Trophoblast cell (in vitro differentiated cells and primary cell): ENCODE measurements at regions not wholly inside any gene's neighbourhood (a gene's known extent, or its start where the extent isn't known, plus 50 kb on each side); places are given as distances from the start of the nearest gene placed in this dataset.

Experiments
- DNase-seq, 2 donors: peaks; one replicate each; pipeline ENCODE4 v3.0.0-alpha.2; 2016
- H2AFZ ChIP-seq: 2 replicates; pipeline ENCODE4 v1.6.1; 2013; ENCODE audit warnings: low read length, moderate library complexity, mild to moderate bottlenecking; ENCODE audit not compliant: insufficient read depth, poor library complexity
- H2AK5ac ChIP-seq: 2 replicates; pipeline ENCODE4 v1.6.1; 2013; ENCODE audit warnings: mild to moderate bottlenecking, low read length
- H2BK120ac ChIP-seq: 2 replicates; pipeline ENCODE4 v1.6.1; 2013; ENCODE audit warnings: low read length, mild to moderate bottlenecking, moderate library complexity; ENCODE audit not compliant: insufficient read depth, poor library complexity
- H2BK12ac ChIP-seq: 2 replicates; pipeline ENCODE4 v1.6.1; 2013; ENCODE audit warnings: mild to moderate bottlenecking, low read length, moderate library complexity
- H2BK5ac ChIP-seq: 2 replicates; pipeline ENCODE4 v1.6.1; 2013; ENCODE audit warnings: low read length, low read depth, moderate library complexity, mild to moderate bottlenecking; ENCODE audit not compliant: poor library complexity
- H3K14ac ChIP-seq: 2 replicates; pipeline ENCODE4 v1.6.1; 2013; ENCODE audit warnings: mild to moderate bottlenecking, low read length
- H3K18ac ChIP-seq: 2 replicates; pipeline ENCODE4 v1.6.1; 2013; ENCODE audit warnings: mild to moderate bottlenecking, low read length
- H3K23ac ChIP-seq: 2 replicates; pipeline ENCODE4 v1.6.1; 2013; ENCODE audit warnings: low read length
- H3K27ac ChIP-seq: 2 replicates; pipeline ENCODE4 v1.5.1; 2013; ENCODE audit warnings: low read depth, mild to moderate bottlenecking, inconsistent platforms, low read length, moderate library complexity
- H3K27me3 ChIP-seq: 2 replicates; pipeline ENCODE4 v1.6.1; 2013; ENCODE audit warnings: inconsistent platforms, mild to moderate bottlenecking, low read length, moderate library complexity; ENCODE audit not compliant: insufficient read depth
- H3K36me3 ChIP-seq, 2 experiments: 1 replicate in 1 of 2; 2 replicates in 1 of 2; pipeline ENCODE4 v1.6.1; 2013; ENCODE audit warnings: low read length in 2 of 2, mild to moderate bottlenecking in 2 of 2, moderate library complexity in 1 of 2; ENCODE audit not compliant: insufficient read depth in 2 of 2, control insufficient read depth in 1 of 2
- H3K4ac ChIP-seq: 2 replicates; pipeline ENCODE4 v1.6.1; 2013; ENCODE audit warnings: low read depth, mild to moderate bottlenecking, low read length, moderate library complexity
- H3K4me1 ChIP-seq, 2 experiments: 1 replicate in 1 of 2; 2 replicates in 1 of 2; pipeline ENCODE4 v1.6.1; 2013; ENCODE audit warnings: low read length in 2 of 2, mild to moderate bottlenecking in 2 of 2, moderate library complexity in 1 of 2; ENCODE audit not compliant: insufficient read depth in 2 of 2, control insufficient read depth in 1 of 2
- H3K4me2 ChIP-seq: 2 replicates; pipeline ENCODE4 v1.6.1; 2013; ENCODE audit warnings: inconsistent platforms, mild to moderate bottlenecking, low read length, moderate library complexity
- H3K4me3 ChIP-seq: 2 replicates; pipeline ENCODE4 v1.5.1; 2013; ENCODE audit warnings: mild to moderate bottlenecking, low read depth, low read length, inconsistent platforms
- H3K79me1 ChIP-seq: one replicate; pipeline ENCODE4 v1.6.1; 2013; ENCODE audit warnings: low read length
- H3K79me2 ChIP-seq: 2 replicates; pipeline ENCODE4 v1.6.1; 2013; ENCODE audit warnings: low read length, mild to moderate bottlenecking; ENCODE audit not compliant: control insufficient read depth, insufficient read depth, poor library complexity
- H3K9ac ChIP-seq: 2 replicates; pipeline ENCODE4 v1.6.1; 2013; ENCODE audit warnings: mild to moderate bottlenecking, low read length
- H3K9me3 ChIP-seq: 2 replicates; pipeline ENCODE4 v1.6.1; 2013; ENCODE audit warnings: low read depth, mild to moderate bottlenecking, control low read depth, inconsistent platforms, low read length; ENCODE audit not compliant: insufficient read depth
- H4K12ac ChIP-seq: 2 replicates; pipeline ENCODE4 v1.6.1; 2013; ENCODE audit warnings: low read depth, mild to moderate bottlenecking, low read length, moderate library complexity
- H4K8ac ChIP-seq: 2 replicates; pipeline ENCODE4 v1.6.1; 2013; ENCODE audit warnings: low read depth, mild to moderate bottlenecking, low read length, moderate library complexity
- H4K91ac ChIP-seq: one replicate; pipeline ENCODE4 v1.6.1; 2013; ENCODE audit warnings: low read depth, mild to moderate bottlenecking, low read length, moderate library complexity
- WGBS: extraction: QIAGEN DNeasy Blood & Tissue Kit; methylation state at CpG from one replicate; pipeline ENCODE4 v1.1.7; 2013; ENCODE audit warnings: missing lambda C conversion rate; ENCODE audit not compliant: insufficient read length, insufficient coverage; ENCODE audit errors: extremely low coverage; 5-methylcytosine and 5-hydroxymethylcytosine counted together

GRCh38 chr22:48051796-48052620 is 1289.6 kb downstream of the TBC1D22A start:
- Histone ChIP-seq H4K91ac (no peak overlapping the region), H2AFZ (no peak overlapping the region), H3K9ac (no peak overlapping the region), H3K4me1 (no peaks in the 10 kb centered on the region), H3K4ac (no peak overlapping the region), H3K4me3 (no peak overlapping the region), H3K23ac (no peak overlapping the region), H3K14ac (no peak overlapping the region), H3K4me2 (no peak overlapping the region), H3K27ac (no peak overlapping the region), H3K79me1 (no peaks in the 10 kb centered on the region), H3K79me2 (no peaks in the 10 kb centered on the region), H3K18ac (no peak overlapping the region), H2BK12ac (no peak overlapping the region), H3K27me3 (no peaks in the 10 kb centered on the region), H4K12ac (no peak overlapping the region), H4K8ac (no peak overlapping the region), H3K36me3 (no peaks in the 10 kb centered on the region), H2BK5ac (no peak overlapping the region), H2AK5ac (no peak overlapping the region), H2BK120ac (no peak overlapping the region), H3K9me3 (no peaks in the 10 kb centered on the region)
- no CpG with 5 or more reads among the region's 11 CpGs for WGBS
- DNase-seq: no peak

- DNase-seq: no peak
- H3K27ac ChIP-seq: no peak overlapping the region
- no peaks in the 10 kb centered on the region for H3K36me3 ChIP-seq
- no peaks in the 10 kb centered on the region for H3K27me3 ChIP-seq
- no peak overlapping the region for H3K23ac ChIP-seq
- H2BK12ac ChIP-seq: no peak overlapping the region
- H3K4me3 ChIP-seq: no peak overlapping the region
- H3K4ac ChIP-seq: no peak overlapping the region
- no peak overlapping the region for H4K12ac ChIP-seq
- no peak overlapping the region for H3K4me2 ChIP-seq
- no peak overlapping the region for H3K9ac ChIP-seq
- no peak overlapping the region for H2BK5ac ChIP-seq
- no peak overlapping the region for H4K8ac ChIP-seq
- no peak overlapping the region for H3K18ac ChIP-seq
- no peak overlapping the region for H4K91ac ChIP-seq
- H2AK5ac ChIP-seq: no peak overlapping the region
- WGBS: no CpG with 5 or more reads among the region's 7 CpGs
- H3K79me2 ChIP-seq: no peaks in the 10 kb centered on the region
- no peak overlapping the region for H2AFZ ChIP-seq
- no peak overlapping the region for H2BK120ac ChIP-seq
- H3K14ac ChIP-seq: no peak overlapping the region
- H3K9me3 ChIP-seq: no peaks in the 10 kb centered on the region
- H3K4me1 ChIP-seq: no peaks in the 10 kb centered on the region
- no peaks in the 10 kb centered on the region for H3K79me1 ChIP-seq
These were observed 1288.4 kb downstream of the TBC1D22A start for GRCh38 chr22:48050836-48051235.

DNA sequence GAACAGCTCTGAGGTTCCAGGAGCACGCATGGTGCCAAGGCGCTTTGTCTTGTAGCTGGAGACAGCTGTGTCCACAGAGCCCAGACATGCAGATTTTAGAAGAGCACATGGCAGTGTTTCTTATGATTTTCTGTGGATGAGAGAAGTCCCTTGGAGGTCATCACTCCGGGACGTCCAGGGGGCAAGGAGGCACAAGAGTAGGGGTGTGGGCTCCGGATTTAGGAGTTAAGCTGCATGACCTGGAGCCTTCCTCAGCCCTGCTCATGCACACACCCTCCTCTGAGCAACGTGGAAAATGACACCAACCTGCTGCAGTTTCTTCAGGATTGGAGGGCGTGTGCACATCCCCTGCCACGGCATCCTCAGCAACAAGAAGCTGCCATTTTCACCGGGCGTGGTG is 1286.7 kb downstream of the TBC1D22A start:
- no peak for DNase-seq
- H3K9ac ChIP-seq: no peak overlapping the region
- no peaks in the 10 kb centered on the region for H3K27me3 ChIP-seq
- H2AFZ ChIP-seq: no peak overlapping the region
- no peaks in the 10 kb centered on the region for H3K79me2 ChIP-seq
- H3K4me1 ChIP-seq: no peaks in the 10 kb centered on the region
- no peak overlapping the region for H4K91ac ChIP-seq
- H3K23ac ChIP-seq: no peak overlapping the region
- H3K36me3 ChIP-seq: no peaks in the 10 kb centered on the region
- H4K8ac ChIP-seq: no peak overlapping the region
- no peak overlapping the region for H3K4me2 ChIP-seq
- no peaks in the 10 kb centered on the region for H3K9me3 ChIP-seq
- no peak overlapping the region for H4K12ac ChIP-seq
- no CpG with 5 or more reads among the region's 10 CpGs for WGBS
- H2BK120ac ChIP-seq: no peak overlapping the region
- H3K4me3 ChIP-seq: no peak overlapping the region
- H3K18ac ChIP-seq: no peak overlapping the region
- no peaks in the 10 kb centered on the region for H3K79me1 ChIP-seq
- no peak overlapping the region for H3K27ac ChIP-seq
- no peak overlapping the region for H2AK5ac ChIP-seq
- H3K14ac ChIP-seq: no peak overlapping the region
- no peak overlapping the region for H2BK12ac ChIP-seq
- H3K4ac ChIP-seq: no peak overlapping the region
- H2BK5ac ChIP-seq: no peak overlapping the region

DNA sequence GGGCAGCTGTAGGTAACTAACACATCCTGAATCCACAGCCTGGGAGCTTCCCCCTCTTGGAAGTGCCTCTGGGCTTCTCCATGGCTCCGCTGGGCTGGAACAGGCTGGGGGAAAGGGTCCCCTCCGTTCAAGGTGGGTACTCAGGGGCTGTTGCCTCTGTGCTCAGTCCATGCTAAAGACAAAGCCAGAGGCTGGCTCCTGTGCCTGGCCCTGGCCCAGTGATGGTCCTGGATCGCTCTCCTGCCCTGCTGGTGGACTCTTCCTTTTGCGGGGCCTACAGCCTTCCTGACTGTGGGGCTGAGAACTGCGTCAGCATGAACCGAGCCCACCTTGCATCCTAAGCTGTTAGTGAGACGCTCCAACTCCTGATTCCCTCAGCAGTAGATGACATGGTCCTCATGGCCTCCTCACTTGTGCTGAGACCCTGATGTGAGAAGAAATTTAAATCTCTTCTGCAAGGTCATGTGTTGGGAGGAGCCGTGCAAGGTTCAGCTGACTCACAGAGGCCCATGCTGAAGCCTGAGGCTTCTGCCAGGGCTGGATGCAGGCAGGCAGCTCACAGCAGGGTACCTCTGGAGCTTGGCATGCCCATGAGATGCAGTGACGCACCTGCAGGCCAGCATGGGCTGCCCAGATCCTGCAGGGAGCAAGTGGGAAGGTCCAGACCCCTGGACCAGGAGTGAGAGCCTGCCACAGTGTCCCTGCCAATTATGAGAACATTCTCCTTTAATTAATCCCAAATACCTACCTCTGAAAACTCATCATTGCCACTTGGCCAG is 1285.5 kb downstream of the TBC1D22A start:
- Histone ChIP-seq H3K9me3 (peaks cover 2% of the 10 kb centered on the region), H3K79me2 (no peaks in the 10 kb centered on the region), H3K4ac (no peak overlapping the region), H3K36me3 (no peaks in the 10 kb centered on the region), H3K4me2 (no peak overlapping the region), H4K91ac (no peak overlapping the region), H3K27ac (no peak overlapping the region), H2AFZ (no peak overlapping the region), H3K9ac (no peak overlapping the region), H4K8ac (no peak overlapping the region), H2BK5ac (no peak overlapping the region), H3K4me1 (no peaks in the 10 kb centered on the region), H3K18ac (no peak overlapping the region), H3K14ac (no peak overlapping the region), H2AK5ac (no peak overlapping the region), H2BK12ac (no peak overlapping the region), H3K4me3 (no peak overlapping the region), H3K79me1 (no peaks in the 10 kb centered on the region), H4K12ac (no peak overlapping the region), H2BK120ac (no peak overlapping the region), H3K23ac (no peak overlapping the region), H3K27me3 (no peaks in the 10 kb centered on the region)
- DNase-seq: no peak
- no CpG with 5 or more reads among the region's 9 CpGs for WGBS
